Mucosa of descending colon (tissue), 3 donors: ENCODE measurements at regions not wholly inside any gene's neighbourhood (a gene's known extent, or its start where the extent isn't known, plus 50 kb on each side); places are given as distances from the start of the nearest gene placed in this dataset.

ENCODE experiments used
- ATAC-seq: fragments of 200-7000 bp; cut with Tn5 transposase; one replicate; pipeline ENCODE4 v1.9.1; 2020; ENCODE audit warnings: mild to moderate bottlenecking, moderate library complexity
- DNase-seq, 3 donors: peaks; one replicate each; pipeline ENCODE4 v3.0.0-alpha.2; 2020
- H3K36me3 ChIP-seq: fragments of 200-600 bp; one replicate; pipeline ENCODE4 v1.8.0; 2021; ENCODE audit warnings: low read depth, mild to moderate bottlenecking
- H3K4me1 ChIP-seq: fragments of 200-600 bp; one replicate; pipeline ENCODE4 v1.8.0; 2021; ENCODE audit warnings: low read depth, mild to moderate bottlenecking
- H3K4me3 ChIP-seq: fragments of 200-600 bp; one replicate; pipeline ENCODE4 v1.8.0; 2021; ENCODE audit warnings: mild to moderate bottlenecking
- H3K9me3 ChIP-seq: fragments of 200-600 bp; one replicate; pipeline ENCODE4 v1.8.0; 2021; ENCODE audit warnings: mild to moderate bottlenecking
- CTCF ChIP-seq: fragments of 200-600 bp; IDR thresholded peaks from one replicate; pipeline ENCODE4 v1.8.0; 2022; ENCODE audit warnings: antibody characterized with exemption, mild to moderate bottlenecking
- intact Hi-C, 2 donors: fragments of 100-400 bp; cut with DNase I in 1 of 2; cut with micrococcal nuclease in 1 of 2; formaldehyde crosslinking; loops; one replicate each; pipeline versions ENCODE4 v1.11.0 to v1.11.1; 2022; cut with DNase I, micrococcal nuclease
- donor health status: DM: no; HTN: no; CAD: no; lungs with moderate emphysema.
- donor health status: DM: no; HTN: no; CAD: no.
- donor health status: DM: no; HTN: yes; CAD: no.

- H3K36me3 ChIP-seq: no peaks in the 10 kb centered on the region
- TF ChIP-seq CTCF: no peak
- intact Hi-C loops: no loop called here
- no peak overlapping the region for H3K4me3 ChIP-seq
- no peak for ATAC-seq
- peaks cover 12% of the 10 kb centered on the region for H3K9me3 ChIP-seq
- no peak for DNase-seq
- no peaks in the 10 kb centered on the region for H3K4me1 ChIP-seq
Observed at GRCh38 chr11:128310005-128310404, 277.4 kb downstream of the ETS1 start.

GRCh38 chr11:128308794-128309193, 278.6 kb downstream of the ETS1 start:
- no peaks in the 10 kb centered on the region for H3K36me3 ChIP-seq
- no peaks in the 10 kb centered on the region for H3K4me1 ChIP-seq
- no peak for TF ChIP-seq CTCF
- peaks cover 1% of the 10 kb centered on the region for H3K9me3 ChIP-seq
- intact Hi-C loops: no loop called here
- H3K4me3 ChIP-seq: no peak overlapping the region
- no peak for ATAC-seq
- no peak for DNase-seq

GRCh38 chr11:128305588-128305987, 281.8 kb downstream of the ETS1 start:
- Histone ChIP-seq H3K4me3 (no peak overlapping the region), H3K9me3 (no peaks in the 10 kb centered on the region), H3K4me1 (no peaks in the 10 kb centered on the region), H3K36me3 (no peaks in the 10 kb centered on the region)
- ATAC-seq: peak; percentile 48
- no peak for DNase-seq
- intact Hi-C loops: no loop called here
- TF ChIP-seq CTCF: no peak

- intact Hi-C loops: no loop called here
- DNase-seq (no peak), ATAC-seq (peak; percentile 56)
- Histone ChIP-seq H3K4me1 (no peaks in the 10 kb centered on the region), H3K36me3 (no peaks in the 10 kb centered on the region), H3K9me3 (no peaks in the 10 kb centered on the region), H3K4me3 (no peak overlapping the region)
- TF ChIP-seq CTCF: no peak
Observed at GRCh38 chr11:128304666-128305485, 282.5 kb downstream of the ETS1 start.

- no peak for TF ChIP-seq CTCF
- no peak for ATAC-seq
- Histone ChIP-seq H3K4me3 (no peak overlapping the region), H3K9me3 (no peaks in the 10 kb centered on the region), H3K36me3 (no peaks in the 10 kb centered on the region), H3K4me1 (no peaks in the 10 kb centered on the region)
- DNase-seq: no peak
- intact Hi-C loops: no loop called here
Observed at GRCh38 chr11:128304116-128304515, 283.2 kb downstream of the ETS1 start.
